GM20000 (cell line): ENCODE measurements at regions not wholly inside any gene's neighbourhood (a gene's known extent, or its start where the extent isn't known, plus 50 kb on each side); places are given as distances from the start of the nearest gene placed in this dataset.

ENCODE experiments used
- DNase-seq: peaks from one replicate; pipeline ENCODE4 v3.0.0; 2012; ENCODE audit warnings: low spot score
- TF ChIP-seq, protein P1 (sequence below): IDR thresholded peaks from 2 replicates; pipeline ENCODE4 v1.5.1; 2012; ENCODE audit warnings: mild to moderate bottlenecking, control low read depth; ENCODE audit errors: extremely low read depth, missing control alignments

DNA sequence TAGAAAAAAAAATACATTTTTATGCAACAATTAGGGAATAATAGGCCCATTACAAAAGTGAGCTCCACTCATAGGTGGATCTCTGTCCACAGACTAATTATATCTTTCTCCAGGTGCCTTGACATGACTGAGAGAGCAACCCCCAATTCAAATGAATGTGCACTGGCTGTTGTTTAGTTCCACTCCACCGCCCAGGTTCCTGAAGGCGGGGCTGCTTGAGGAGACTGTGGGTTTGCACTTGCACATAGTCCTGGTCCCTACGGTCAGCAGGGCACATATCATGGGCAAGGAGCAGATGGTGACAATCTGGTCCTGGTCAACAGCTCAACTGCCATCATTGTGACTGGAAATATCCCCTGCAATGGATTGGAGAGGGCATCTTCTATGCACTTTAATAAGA, 195.6 kb upstream of the PWP1 start:
- TF ChIP-seq, protein P1, sequence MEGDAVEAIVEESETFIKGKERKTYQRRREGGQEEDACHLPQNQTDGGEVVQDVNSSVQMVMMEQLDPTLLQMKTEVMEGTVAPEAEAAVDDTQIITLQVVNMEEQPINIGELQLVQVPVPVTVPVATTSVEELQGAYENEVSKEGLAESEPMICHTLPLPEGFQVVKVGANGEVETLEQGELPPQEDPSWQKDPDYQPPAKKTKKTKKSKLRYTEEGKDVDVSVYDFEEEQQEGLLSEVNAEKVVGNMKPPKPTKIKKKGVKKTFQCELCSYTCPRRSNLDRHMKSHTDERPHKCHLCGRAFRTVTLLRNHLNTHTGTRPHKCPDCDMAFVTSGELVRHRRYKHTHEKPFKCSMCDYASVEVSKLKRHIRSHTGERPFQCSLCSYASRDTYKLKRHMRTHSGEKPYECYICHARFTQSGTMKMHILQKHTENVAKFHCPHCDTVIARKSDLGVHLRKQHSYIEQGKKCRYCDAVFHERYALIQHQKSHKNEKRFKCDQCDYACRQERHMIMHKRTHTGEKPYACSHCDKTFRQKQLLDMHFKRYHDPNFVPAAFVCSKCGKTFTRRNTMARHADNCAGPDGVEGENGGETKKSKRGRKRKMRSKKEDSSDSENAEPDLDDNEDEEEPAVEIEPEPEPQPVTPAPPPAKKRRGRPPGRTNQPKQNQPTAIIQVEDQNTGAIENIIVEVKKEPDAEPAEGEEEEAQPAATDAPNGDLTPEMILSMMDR: no peak
- DNase-seq: peak; percentile 16

DNA sequence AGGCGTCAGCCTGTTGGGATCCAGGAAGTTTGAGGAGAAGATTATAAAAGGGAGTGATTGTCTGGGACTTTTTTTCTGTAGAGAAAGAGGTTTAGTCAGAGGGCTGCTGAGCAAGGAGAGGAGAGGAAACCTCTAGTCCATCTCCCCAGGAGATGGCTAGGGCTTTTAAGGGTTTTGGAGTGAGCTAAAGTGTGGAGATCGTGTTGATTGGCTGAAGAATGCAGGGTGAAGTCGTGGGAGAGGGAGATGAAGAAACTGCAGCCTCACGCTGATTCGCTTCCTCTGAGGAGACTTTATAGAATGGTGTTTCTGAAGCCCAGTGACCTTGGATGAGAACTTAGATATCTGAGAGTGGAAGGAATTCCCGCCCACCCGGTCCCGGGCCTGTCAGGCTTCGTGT, 193.7 kb upstream of the PWP1 start:
- TF ChIP-seq, protein P1: no peak
- DNase-seq: no peak

DNA sequence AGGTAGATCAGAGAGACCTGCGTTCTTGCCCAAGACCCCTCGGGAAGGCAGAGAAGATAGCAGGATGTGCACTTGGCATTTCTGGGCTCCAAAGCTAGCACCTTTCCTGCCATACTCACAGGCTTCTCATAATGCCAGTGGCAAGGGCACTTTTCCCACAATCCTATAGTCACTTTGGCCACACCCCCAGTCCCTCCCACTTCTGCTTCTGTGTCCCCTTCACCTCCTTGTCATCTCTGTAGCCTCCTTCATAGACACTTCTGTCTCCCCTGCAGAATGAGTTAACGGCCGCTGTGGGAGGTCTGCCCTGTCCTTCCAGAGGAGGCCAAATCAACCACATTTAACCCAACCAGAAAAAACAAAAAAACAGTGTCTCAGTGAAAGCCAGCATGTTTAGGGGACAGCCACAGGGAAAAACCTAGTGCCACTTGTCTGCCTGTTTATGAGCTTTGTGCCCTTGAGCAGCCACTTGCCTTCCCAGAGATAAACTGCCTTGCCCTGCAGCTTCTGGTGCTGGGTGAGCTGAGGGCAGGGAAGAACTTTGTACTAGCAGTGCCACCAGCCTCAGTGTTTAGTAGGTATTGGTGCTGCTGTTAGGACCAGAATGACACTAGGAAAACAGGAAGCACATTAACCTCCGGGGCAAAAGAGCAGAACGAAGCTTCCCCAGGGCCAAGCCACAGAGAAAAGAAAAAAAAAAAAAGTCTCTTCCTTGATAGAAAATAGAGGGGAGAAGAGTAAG, 193.0 kb upstream of the PWP1 start:
- DNase-seq: peak; percentile 16
- TF ChIP-seq, protein P1: no peak

DNA sequence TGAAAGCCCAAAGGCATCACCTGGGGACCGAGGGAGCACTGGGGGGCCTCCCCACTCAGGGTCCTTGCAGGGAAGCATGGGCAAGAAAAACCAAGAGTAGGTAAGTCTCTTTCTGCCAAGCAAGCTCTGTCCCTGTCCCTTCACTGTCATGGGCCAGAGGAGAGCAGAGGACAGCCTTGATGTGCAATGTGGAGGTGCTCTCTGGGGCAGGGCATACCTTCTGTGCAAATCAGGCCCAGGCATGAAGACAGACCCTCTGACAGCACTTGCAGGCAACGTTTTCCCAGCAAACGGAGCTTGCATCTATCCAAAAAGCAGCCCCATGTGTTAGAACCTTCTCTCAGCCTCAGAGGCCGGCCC, 192.5 kb upstream of the PWP1 start:
- TF ChIP-seq, protein P1: no peak
- DNase-seq: no peak

DNA sequence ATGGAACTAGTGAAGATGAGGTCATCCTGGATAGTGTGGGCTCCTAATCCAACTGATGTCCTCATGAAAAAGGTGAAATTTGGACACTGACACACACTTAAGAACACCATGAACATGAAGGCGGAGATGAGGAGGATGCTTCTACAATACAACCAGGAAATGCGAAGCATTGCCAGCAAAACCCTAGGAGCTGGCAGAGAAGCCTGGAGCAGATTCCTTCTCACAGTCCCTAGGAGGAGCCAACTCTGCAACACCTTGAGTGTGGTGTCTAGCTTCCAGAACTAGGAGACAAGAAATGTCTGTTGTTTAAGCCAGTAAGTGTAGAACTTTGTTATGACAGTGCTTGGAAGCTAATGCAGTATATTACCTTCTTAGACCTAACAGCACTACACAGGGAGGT, 191.9 kb upstream of the PWP1 start:
- TF ChIP-seq, protein P1: no peak
- DNase-seq: no peak

DNA sequence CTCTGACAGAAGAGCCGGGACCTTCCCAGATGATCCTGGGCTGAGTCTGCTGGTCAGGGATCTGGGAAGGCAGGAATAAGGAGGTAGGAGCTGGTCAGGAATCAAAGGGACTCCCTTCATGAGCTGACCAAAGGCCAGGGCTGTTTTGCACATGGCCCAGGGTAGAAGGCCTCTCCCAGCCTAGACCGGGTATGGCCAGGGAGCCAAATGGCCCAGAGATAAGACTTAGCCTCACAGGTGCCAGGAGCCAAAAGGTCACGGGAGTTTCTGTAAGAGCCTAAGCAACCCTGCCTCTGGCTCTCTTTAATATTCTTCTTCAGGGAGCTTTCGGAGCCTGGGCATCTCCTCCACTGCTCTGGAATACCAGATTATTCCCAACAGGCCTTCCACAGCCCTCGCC, 191.3 kb upstream of the PWP1 start:
- no peak for DNase-seq
- TF ChIP-seq, protein P1: no peak

DNA sequence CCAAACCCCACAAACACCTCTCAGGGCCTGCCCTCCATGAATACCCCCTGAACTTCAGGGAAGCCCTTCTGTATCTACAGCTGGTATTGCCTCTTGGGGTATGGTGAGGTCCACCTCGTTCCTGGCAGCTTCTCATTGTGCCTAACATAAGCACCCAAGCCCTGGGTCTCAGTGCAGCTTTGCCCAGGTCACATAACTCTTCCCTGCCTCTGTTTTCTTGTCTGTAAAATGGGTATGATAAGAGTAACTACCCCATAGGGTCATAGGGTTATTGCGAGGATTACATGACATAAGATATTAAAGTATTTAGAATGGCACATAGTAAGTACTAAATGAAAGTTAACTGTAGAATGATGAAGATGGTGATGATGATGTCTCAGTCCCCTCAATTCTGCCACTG, 190.0 kb upstream of the PWP1 start:
- no peak for DNase-seq
- TF ChIP-seq, protein P1: no peak
